ENCODE measurements at regions not wholly inside any gene's neighbourhood (a gene's known extent, or its start where the extent isn't known, plus 50 kb on each side); places are given as distances from the start of the nearest gene placed in this dataset.

DNA sequence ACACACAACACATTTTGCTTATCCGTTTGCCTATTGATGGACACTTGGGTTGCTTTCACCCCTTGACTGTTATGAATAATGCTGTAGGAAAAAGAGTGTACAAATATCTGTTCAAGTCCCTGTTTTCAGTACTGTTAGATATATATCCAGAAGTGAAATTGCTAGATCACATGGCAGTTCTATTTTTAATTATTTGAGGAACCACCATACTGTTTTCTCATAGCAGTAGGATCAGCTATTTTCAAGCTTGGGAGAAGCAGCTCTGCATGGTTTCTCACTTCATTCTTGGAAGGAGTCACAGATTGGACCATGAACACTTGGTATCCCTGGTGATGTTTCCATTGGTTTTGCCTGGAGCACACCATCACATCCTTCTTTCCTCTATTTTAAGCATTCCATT lies 114.4 kb upstream of the ZP4 start:
- no peak for DNase-seq (ENCODE audit: low read depth in 6 of 9, low spot score in 9 of 9)
- no peaks in the 10 kb centered on the region for H3K4me1 ChIP-seq (ENCODE audit: control insufficient read depth in 2 of 2, insufficient read depth in 2 of 2, low read length in 2 of 2)
- H3K27me3 ChIP-seq (ENCODE audit: control insufficient read depth in 2 of 2, insufficient read depth in 1 of 2, low read length in 1 of 2), result no peaks in the 10 kb centered on the region
- H3K27ac ChIP-seq (ENCODE audit: low read depth in 1 of 2, low read length in 1 of 2), result no peak overlapping the region
- no peaks in the 10 kb centered on the region for H3K36me3 ChIP-seq (ENCODE audit: control insufficient read depth in 2 of 2, insufficient read depth in 2 of 2, low read length in 1 of 2)
- WGBS, result 95% methylated on average over 1 of the region's 1 CpG
- no peak overlapping the region for H3K4me3 ChIP-seq (ENCODE audit: low read length in 2 of 2)
- no peaks in the 10 kb centered on the region for H3K9me3 ChIP-seq (ENCODE audit: control insufficient read depth in 2 of 2, insufficient read depth in 1 of 2, low read length in 1 of 2)

GRCh38 chr1:238001818-238002217 lies 111.1 kb upstream of the ZP4 start:
- Histone ChIP-seq H3K4me3 (ENCODE audit: low read length in 2 of 2) (no peak overlapping the region), H3K9me3 (ENCODE audit: control insufficient read depth in 2 of 2, insufficient read depth in 1 of 2, low read length in 1 of 2) (no peaks in the 10 kb centered on the region), H3K27ac (ENCODE audit: low read depth in 1 of 2, low read length in 1 of 2) (no peak overlapping the region), H3K36me3 (ENCODE audit: control insufficient read depth in 2 of 2, insufficient read depth in 2 of 2, low read length in 1 of 2) (no peaks in the 10 kb centered on the region), H3K4me1 (ENCODE audit: control insufficient read depth in 2 of 2, insufficient read depth in 2 of 2, low read length in 2 of 2) (no peaks in the 10 kb centered on the region), H3K27me3 (ENCODE audit: control insufficient read depth in 2 of 2, insufficient read depth in 1 of 2, low read length in 1 of 2) (no peaks in the 10 kb centered on the region)
- DNase-seq (ENCODE audit: low read depth in 6 of 9, low spot score in 9 of 9), result no peak
- 89% methylated on average over 1 of the region's 1 CpG for WGBS

- Histone ChIP-seq H3K4me3 (ENCODE audit: low read length in 2 of 2) (no peak overlapping the region), H3K27ac (ENCODE audit: low read depth in 1 of 2, low read length in 1 of 2) (no peak overlapping the region), H3K27me3 (ENCODE audit: control insufficient read depth in 2 of 2, insufficient read depth in 1 of 2, low read length in 1 of 2) (no peaks in the 10 kb centered on the region), H3K9me3 (ENCODE audit: control insufficient read depth in 2 of 2, insufficient read depth in 1 of 2, low read length in 1 of 2) (no peaks in the 10 kb centered on the region), H3K4me1 (ENCODE audit: control insufficient read depth in 2 of 2, insufficient read depth in 2 of 2, low read length in 2 of 2) (no peaks in the 10 kb centered on the region), H3K36me3 (ENCODE audit: control insufficient read depth in 2 of 2, insufficient read depth in 2 of 2, low read length in 1 of 2) (no peaks in the 10 kb centered on the region)
- 95% methylated on average over 4 of the region's 4 CpGs for WGBS
- no peak for DNase-seq (ENCODE audit: low read depth in 6 of 9, low spot score in 9 of 9)
Observed at GRCh38 chr1:237999426-238000052, 108.8 kb upstream of the ZP4 start.

DNA sequence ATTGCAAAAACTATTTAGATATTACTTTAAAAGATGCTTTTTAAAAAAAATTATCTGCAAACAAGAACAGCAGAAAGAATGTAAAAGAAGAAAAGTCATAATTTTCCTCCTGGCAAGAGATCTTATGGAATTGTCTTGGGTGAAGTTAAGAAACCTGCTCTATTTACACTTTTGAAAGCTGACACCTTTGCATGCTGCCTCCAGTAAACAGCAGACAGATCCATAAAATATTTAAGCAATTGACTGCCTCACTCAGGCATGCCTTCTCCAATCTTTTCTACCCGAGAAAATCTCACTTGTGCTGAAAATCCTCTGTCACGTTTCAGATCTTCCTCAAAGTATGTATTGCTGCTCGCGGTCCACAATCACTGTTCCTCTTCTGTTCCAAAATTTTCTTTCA lies 107.9 kb upstream of the ZP4 start:
- Histone ChIP-seq H3K4me1 (ENCODE audit: control insufficient read depth in 2 of 2, insufficient read depth in 2 of 2, low read length in 2 of 2) (no peaks in the 10 kb centered on the region), H3K4me3 (ENCODE audit: low read length in 2 of 2) (no peak overlapping the region), H3K27me3 (ENCODE audit: control insufficient read depth in 2 of 2, insufficient read depth in 1 of 2, low read length in 1 of 2) (no peaks in the 10 kb centered on the region), H3K9me3 (ENCODE audit: control insufficient read depth in 2 of 2, insufficient read depth in 1 of 2, low read length in 1 of 2) (no peaks in the 10 kb centered on the region), H3K36me3 (ENCODE audit: control insufficient read depth in 2 of 2, insufficient read depth in 2 of 2, low read length in 1 of 2) (no peaks in the 10 kb centered on the region), H3K27ac (ENCODE audit: low read depth in 1 of 2, low read length in 1 of 2) (no peak overlapping the region)
- WGBS, result 91% methylated on average over 4 of the region's 4 CpGs
- DNase-seq (ENCODE audit: low read depth in 6 of 9, low spot score in 9 of 9), result no peak

DNA sequence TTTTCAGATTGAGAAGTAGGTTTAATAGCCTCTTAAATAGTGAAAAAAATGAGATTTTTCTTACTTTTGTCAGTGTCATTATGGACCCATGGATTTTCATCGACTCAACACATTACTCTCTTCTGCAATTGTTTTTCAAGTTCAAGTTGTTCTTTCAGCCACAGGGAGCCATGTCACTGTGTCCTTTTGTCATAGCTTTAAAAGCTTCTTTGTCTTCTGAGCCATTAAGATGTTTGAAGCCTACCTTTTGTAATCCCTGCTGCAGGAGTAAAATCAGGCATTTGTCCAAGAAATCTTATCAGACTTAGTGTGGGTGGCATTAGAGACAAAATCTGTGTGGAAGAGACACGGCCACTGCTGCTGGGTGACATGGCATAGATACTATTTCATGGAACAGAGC lies 92.8 kb upstream of the ZP4 start:
- no peak for DNase-seq (ENCODE audit: low read depth in 6 of 9, low spot score in 9 of 9)
- no peaks in the 10 kb centered on the region for H3K27me3 ChIP-seq (ENCODE audit: control insufficient read depth in 2 of 2, insufficient read depth in 1 of 2, low read length in 1 of 2)
- H3K4me1 ChIP-seq (ENCODE audit: control insufficient read depth in 2 of 2, insufficient read depth in 2 of 2, low read length in 2 of 2), result no peaks in the 10 kb centered on the region
- no peaks in the 10 kb centered on the region for H3K36me3 ChIP-seq (ENCODE audit: control insufficient read depth in 2 of 2, insufficient read depth in 2 of 2, low read length in 1 of 2)
- 93% methylated on average over 2 of the region's 2 CpGs for WGBS
- H3K9me3 ChIP-seq (ENCODE audit: control insufficient read depth in 2 of 2, insufficient read depth in 1 of 2, low read length in 1 of 2), result no peaks in the 10 kb centered on the region
- no peak overlapping the region for H3K27ac ChIP-seq (ENCODE audit: low read depth in 1 of 2, low read length in 1 of 2)
- no peak overlapping the region for H3K4me3 ChIP-seq (ENCODE audit: low read length in 2 of 2)

DNA sequence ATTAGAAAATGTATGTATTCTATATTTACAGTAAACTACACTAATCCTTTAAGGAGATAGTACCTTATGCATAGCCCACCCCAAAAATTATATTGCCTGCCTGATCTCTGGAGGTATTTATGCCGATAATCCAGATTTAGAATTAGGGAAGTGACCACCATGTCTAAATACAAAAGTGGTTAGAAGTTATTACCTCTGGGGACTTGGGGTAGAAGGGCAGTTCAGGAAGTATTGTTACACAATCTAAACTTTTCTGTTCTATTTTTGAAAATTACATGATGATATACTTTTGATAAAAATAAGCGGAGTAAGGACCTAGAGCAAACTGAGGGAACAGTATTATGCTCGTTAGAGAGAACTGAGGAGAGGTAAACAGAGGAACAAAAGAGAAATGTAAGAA lies 90.5 kb upstream of the ZP4 start:
- WGBS, result 57% methylated on average over 3 of the region's 3 CpGs
- H3K27me3 ChIP-seq (ENCODE audit: control insufficient read depth in 2 of 2, insufficient read depth in 1 of 2, low read length in 1 of 2), result no peaks in the 10 kb centered on the region
- no peak for DNase-seq (ENCODE audit: low read depth in 6 of 9, low spot score in 9 of 9)
- H3K4me1 ChIP-seq (ENCODE audit: control insufficient read depth in 2 of 2, insufficient read depth in 2 of 2, low read length in 2 of 2), result no peaks in the 10 kb centered on the region
- no peaks in the 10 kb centered on the region for H3K36me3 ChIP-seq (ENCODE audit: control insufficient read depth in 2 of 2, insufficient read depth in 2 of 2, low read length in 1 of 2)
- no peaks in the 10 kb centered on the region for H3K9me3 ChIP-seq (ENCODE audit: control insufficient read depth in 2 of 2, insufficient read depth in 1 of 2, low read length in 1 of 2)
- no peak overlapping the region for H3K27ac ChIP-seq (ENCODE audit: low read depth in 1 of 2, low read length in 1 of 2)
- no peak overlapping the region for H3K4me3 ChIP-seq (ENCODE audit: low read length in 2 of 2)

DNA sequence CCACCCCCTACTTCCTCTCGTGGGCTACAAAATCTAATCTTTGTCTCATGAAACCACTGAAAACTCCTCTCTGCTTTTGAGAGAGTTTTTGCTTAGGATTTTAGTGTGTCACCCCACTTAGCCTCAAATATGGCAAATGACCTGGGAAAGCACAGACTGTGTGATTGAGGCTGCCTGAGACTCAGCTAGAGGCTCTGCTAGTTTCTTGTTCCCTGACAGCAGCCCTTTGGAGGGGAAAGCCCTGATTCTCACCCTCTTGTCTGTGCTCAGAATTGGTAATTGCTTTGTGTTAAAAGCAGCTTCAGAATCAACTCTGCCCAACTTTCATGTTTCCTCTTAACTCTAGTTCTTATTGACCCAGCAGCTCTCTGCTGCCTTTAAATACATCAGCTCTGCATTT lies 85.6 kb upstream of the ZP4 start:
- no peak for DNase-seq (ENCODE audit: low read depth in 6 of 9, low spot score in 9 of 9)
- Histone ChIP-seq H3K4me3 (ENCODE audit: low read length in 2 of 2) (no peak overlapping the region), H3K4me1 (ENCODE audit: control insufficient read depth in 2 of 2, insufficient read depth in 2 of 2, low read length in 2 of 2) (no peaks in the 10 kb centered on the region), H3K9me3 (ENCODE audit: control insufficient read depth in 2 of 2, insufficient read depth in 1 of 2, low read length in 1 of 2) (no peaks in the 10 kb centered on the region), H3K27ac (ENCODE audit: low read depth in 1 of 2, low read length in 1 of 2) (no peak overlapping the region), H3K36me3 (ENCODE audit: control insufficient read depth in 2 of 2, insufficient read depth in 2 of 2, low read length in 1 of 2) (no peaks in the 10 kb centered on the region), H3K27me3 (ENCODE audit: control insufficient read depth in 2 of 2, insufficient read depth in 1 of 2, low read length in 1 of 2) (no peaks in the 10 kb centered on the region)
- 63% methylated on average over 1 of the region's 1 CpG for WGBS

DNA sequence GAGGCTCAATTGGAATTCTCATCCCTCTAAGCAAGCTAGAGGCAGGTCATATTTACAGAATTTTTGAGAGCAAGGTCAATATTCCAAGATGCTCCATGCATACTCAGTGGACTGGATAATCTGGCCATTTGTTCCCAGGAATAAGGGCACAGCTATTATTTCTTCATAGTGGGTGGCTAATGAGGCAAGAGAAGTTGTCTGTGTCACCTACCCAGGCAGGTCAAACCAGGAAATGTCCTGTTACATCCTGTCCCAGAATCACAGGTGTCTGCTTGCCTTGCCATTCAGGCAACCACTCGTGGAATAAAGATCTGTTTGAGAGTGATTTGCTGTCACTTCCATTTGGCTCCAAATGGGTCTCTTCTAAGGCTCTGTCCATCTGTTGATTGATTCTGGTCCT lies 85.2 kb upstream of the ZP4 start:
- Histone ChIP-seq H3K9me3 (ENCODE audit: control insufficient read depth in 2 of 2, insufficient read depth in 1 of 2, low read length in 1 of 2) (no peaks in the 10 kb centered on the region), H3K4me3 (ENCODE audit: low read length in 2 of 2) (no peak overlapping the region), H3K4me1 (ENCODE audit: control insufficient read depth in 2 of 2, insufficient read depth in 2 of 2, low read length in 2 of 2) (no peaks in the 10 kb centered on the region), H3K27me3 (ENCODE audit: control insufficient read depth in 2 of 2, insufficient read depth in 1 of 2, low read length in 1 of 2) (no peaks in the 10 kb centered on the region), H3K36me3 (ENCODE audit: control insufficient read depth in 2 of 2, insufficient read depth in 2 of 2, low read length in 1 of 2) (no peaks in the 10 kb centered on the region), H3K27ac (ENCODE audit: low read depth in 1 of 2, low read length in 1 of 2) (no peak overlapping the region)
- 55% methylated on average over 1 of the region's 1 CpG for WGBS
- no peak for DNase-seq (ENCODE audit: low read depth in 6 of 9, low spot score in 9 of 9)

DNA sequence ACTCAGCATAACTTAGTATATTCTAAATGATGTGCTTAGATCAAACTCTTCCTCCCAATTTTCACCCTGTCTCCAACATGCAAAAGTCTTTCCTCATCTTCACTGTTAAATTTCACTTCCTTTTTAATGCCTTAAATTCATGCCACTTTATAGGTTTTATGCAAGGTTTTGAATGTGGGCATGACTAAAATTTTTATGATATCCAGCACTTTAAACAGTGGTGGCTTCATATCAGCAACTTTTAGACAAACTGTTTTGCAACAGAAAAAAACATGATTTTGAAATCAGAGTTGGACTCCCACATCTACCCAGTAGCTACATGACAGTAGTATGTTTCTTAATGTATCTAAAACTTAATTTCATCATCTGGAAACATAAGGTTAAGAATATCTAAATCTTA lies 84.7 kb upstream of the ZP4 start:
- no peaks in the 10 kb centered on the region for H3K36me3 ChIP-seq (ENCODE audit: control insufficient read depth in 2 of 2, insufficient read depth in 2 of 2, low read length in 1 of 2)
- H3K9me3 ChIP-seq (ENCODE audit: control insufficient read depth in 2 of 2, insufficient read depth in 1 of 2, low read length in 1 of 2), result no peaks in the 10 kb centered on the region
- H3K4me3 ChIP-seq (ENCODE audit: low read length in 2 of 2), result no peak overlapping the region
- H3K4me1 ChIP-seq (ENCODE audit: control insufficient read depth in 2 of 2, insufficient read depth in 2 of 2, low read length in 2 of 2), result no peaks in the 10 kb centered on the region
- no peak overlapping the region for H3K27ac ChIP-seq (ENCODE audit: low read depth in 1 of 2, low read length in 1 of 2)
- no peak for DNase-seq (ENCODE audit: low read depth in 6 of 9, low spot score in 9 of 9)
- no peaks in the 10 kb centered on the region for H3K27me3 ChIP-seq (ENCODE audit: control insufficient read depth in 2 of 2, insufficient read depth in 1 of 2, low read length in 1 of 2)

GRCh38 chr1:237972186-237972585 lies 81.5 kb upstream of the ZP4 start:
- Histone ChIP-seq H3K36me3 (ENCODE audit: control insufficient read depth in 2 of 2, insufficient read depth in 2 of 2, low read length in 1 of 2) (no peaks in the 10 kb centered on the region), H3K27ac (ENCODE audit: low read depth in 1 of 2, low read length in 1 of 2) (no peak overlapping the region), H3K27me3 (ENCODE audit: control insufficient read depth in 2 of 2, insufficient read depth in 1 of 2, low read length in 1 of 2) (no peaks in the 10 kb centered on the region), H3K4me1 (ENCODE audit: control insufficient read depth in 2 of 2, insufficient read depth in 2 of 2, low read length in 2 of 2) (no peaks in the 10 kb centered on the region), H3K9me3 (ENCODE audit: control insufficient read depth in 2 of 2, insufficient read depth in 1 of 2, low read length in 1 of 2) (no peaks in the 10 kb centered on the region), H3K4me3 (ENCODE audit: low read length in 2 of 2) (no peak overlapping the region)
- DNase-seq (ENCODE audit: low read depth in 6 of 9, low spot score in 9 of 9), result no peak
- WGBS, result 95% methylated on average over 4 of the region's 4 CpGs

Data from thymus (tissue), 11 donors.